Right lobe of liver (tissue), 6 donors: ENCODE measurements at regions not wholly inside any gene's neighbourhood (a gene's known extent, or its start where the extent isn't known, plus 50 kb on each side); places are given as distances from the start of the nearest gene placed in this dataset.

Experiments
- ATAC-seq, 4 donors: fragments of 200-7000 bp; cut with Tn5 transposase; one replicate each; pipeline ENCODE4 v1.9.1; 2020; ENCODE audit warnings: mild to moderate bottlenecking in 4 of 4, moderate library complexity in 4 of 4
- DNase-seq, 3 donors: peaks; one replicate each; pipeline ENCODE4 v3.0.0-alpha.2; 2020
- H3K27ac ChIP-seq, 3 donors: fragments of 200-600 bp; one replicate each; pipeline ENCODE4 v1.8.0; 2022
- H3K27me3 ChIP-seq, 2 donors: fragments of 200-600 bp; one replicate each; pipeline ENCODE4 v1.8.0; 2022
- H3K36me3 ChIP-seq, 4 donors: fragments of 200-600 bp; sonication (generic) in 1 of 4; one replicate each; pipeline versions ENCODE4 v1.5.1 to v1.8.0; 2017 to 2022; ENCODE audit warnings: control low read depth in 1 of 4
- H3K4me1 ChIP-seq, 4 donors: fragments of 200-600 bp; sonication (generic) in 1 of 4; one replicate each; pipeline versions ENCODE4 v1.5.1 to v1.8.0; 2017 to 2022; ENCODE audit warnings: control low read depth in 1 of 4
- H3K4me3 ChIP-seq, 3 donors: fragments of 200-600 bp; one replicate each; pipeline ENCODE4 v1.8.0; 2022
- H3K9me3 ChIP-seq, 4 donors: fragments of 200-600 bp; sonication (generic) in 1 of 4; one replicate each; pipeline versions ENCODE4 v1.5.1 to v1.8.0; 2017 to 2022; ENCODE audit warnings: control low read depth in 1 of 4
- POLR2A ChIP-seq: fragments of 450-650 bp; IDR thresholded peaks from one replicate; pipeline ENCODE4 v1.6.1; 2017; ENCODE audit warnings: antibody characterized with exemption, mild to moderate bottlenecking
- WGBS: methylation state at CpG from one replicate; pipeline ENCODE4 v1.1.6; 2018; ENCODE audit warnings: low coverage, low lambda C conversion rate; ENCODE audit not compliant: insufficient coverage; ENCODE audit errors: missing lambda C conversion rate; 5-methylcytosine and 5-hydroxymethylcytosine counted together
- intact Hi-C, 2 donors: fragments of 100-400 bp; cut with DNase I; formaldehyde crosslinking; loops; one replicate each; pipeline versions ENCODE4 v1.11.2 to v1.14.1; 2022
- TF ChIP-seq, protein P1 (sequence below), 4 donors: fragments of 200-600 bp in 3 of 4; fragments of 450-650 bp in 1 of 4; IDR thresholded peaks; one replicate each; pipeline versions ENCODE4 v1.5.1 to v1.8.0; 2016 to 2022; ENCODE audit warnings: antibody characterized with exemption in 4 of 4, mild to moderate bottlenecking in 2 of 4
- donor health status: DM: no; HTN: yes; CAD: no.
- donor health status: DM: no; HTN: no; CAD: no.
- donor health status: DM: no; HTN: no; CAD: no.
- donor health status: DM: no; HTN: yes; CAD: no.
- donor health status: DM: no; HTN: yes; CAD: no.

GRCh38 chr16:65295527-65295926, 173.7 kb upstream of the CDH11 start:
- TF ChIP-seq, protein P1, sequence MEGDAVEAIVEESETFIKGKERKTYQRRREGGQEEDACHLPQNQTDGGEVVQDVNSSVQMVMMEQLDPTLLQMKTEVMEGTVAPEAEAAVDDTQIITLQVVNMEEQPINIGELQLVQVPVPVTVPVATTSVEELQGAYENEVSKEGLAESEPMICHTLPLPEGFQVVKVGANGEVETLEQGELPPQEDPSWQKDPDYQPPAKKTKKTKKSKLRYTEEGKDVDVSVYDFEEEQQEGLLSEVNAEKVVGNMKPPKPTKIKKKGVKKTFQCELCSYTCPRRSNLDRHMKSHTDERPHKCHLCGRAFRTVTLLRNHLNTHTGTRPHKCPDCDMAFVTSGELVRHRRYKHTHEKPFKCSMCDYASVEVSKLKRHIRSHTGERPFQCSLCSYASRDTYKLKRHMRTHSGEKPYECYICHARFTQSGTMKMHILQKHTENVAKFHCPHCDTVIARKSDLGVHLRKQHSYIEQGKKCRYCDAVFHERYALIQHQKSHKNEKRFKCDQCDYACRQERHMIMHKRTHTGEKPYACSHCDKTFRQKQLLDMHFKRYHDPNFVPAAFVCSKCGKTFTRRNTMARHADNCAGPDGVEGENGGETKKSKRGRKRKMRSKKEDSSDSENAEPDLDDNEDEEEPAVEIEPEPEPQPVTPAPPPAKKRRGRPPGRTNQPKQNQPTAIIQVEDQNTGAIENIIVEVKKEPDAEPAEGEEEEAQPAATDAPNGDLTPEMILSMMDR (IDR thresholded peaks at IDR 0.05), result no peak
- no peak for TF ChIP-seq POLR2A
- no peak for ATAC-seq
- no peak overlapping the region for H3K4me3 ChIP-seq
- no peaks in the 10 kb centered on the region for H3K9me3 ChIP-seq
- no peak overlapping the region for H3K27ac ChIP-seq
- no peaks in the 10 kb centered on the region for H3K27me3 ChIP-seq
- no peak for DNase-seq
- H3K36me3 ChIP-seq, result no peaks in the 10 kb centered on the region
- H3K4me1 ChIP-seq, result no peaks in the 10 kb centered on the region
- intact Hi-C loops, result no loop called here
- WGBS, result 95% methylated on average over 4 of the region's 6 CpGs

DNA sequence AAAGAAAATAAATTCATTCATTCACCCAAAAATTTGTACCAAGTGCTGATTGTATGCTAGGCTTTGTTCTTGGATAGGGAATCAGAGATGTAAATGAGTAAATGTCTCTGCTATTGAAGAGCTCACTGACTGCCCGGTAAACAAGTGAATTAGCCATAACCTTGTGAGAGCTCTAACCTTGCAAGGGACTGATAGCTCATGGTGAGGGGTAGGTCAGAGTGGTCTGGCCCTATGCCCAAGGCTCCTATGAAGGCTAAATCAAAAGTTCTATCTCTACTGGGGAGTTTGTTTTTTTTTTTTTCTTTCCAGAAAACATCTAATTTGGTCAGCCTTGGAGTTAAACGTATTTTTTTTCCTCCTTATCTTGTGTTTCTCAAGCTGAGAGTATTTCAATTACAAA, 172.8 kb upstream of the CDH11 start:
- WGBS, result 42% methylated on average over 1 of the region's 2 CpGs
- H3K4me1 ChIP-seq, result no peaks in the 10 kb centered on the region
- ATAC-seq, result no peak
- TF ChIP-seq POLR2A, result no peak
- TF ChIP-seq, protein P1 (IDR thresholded peaks at IDR 0.05), result no peak
- no peaks in the 10 kb centered on the region for H3K27me3 ChIP-seq
- intact Hi-C loops, result no loop called here
- no peaks in the 10 kb centered on the region for H3K36me3 ChIP-seq
- no peak overlapping the region for H3K4me3 ChIP-seq
- no peak for DNase-seq
- H3K27ac ChIP-seq, result no peak overlapping the region
- no peaks in the 10 kb centered on the region for H3K9me3 ChIP-seq

DNA sequence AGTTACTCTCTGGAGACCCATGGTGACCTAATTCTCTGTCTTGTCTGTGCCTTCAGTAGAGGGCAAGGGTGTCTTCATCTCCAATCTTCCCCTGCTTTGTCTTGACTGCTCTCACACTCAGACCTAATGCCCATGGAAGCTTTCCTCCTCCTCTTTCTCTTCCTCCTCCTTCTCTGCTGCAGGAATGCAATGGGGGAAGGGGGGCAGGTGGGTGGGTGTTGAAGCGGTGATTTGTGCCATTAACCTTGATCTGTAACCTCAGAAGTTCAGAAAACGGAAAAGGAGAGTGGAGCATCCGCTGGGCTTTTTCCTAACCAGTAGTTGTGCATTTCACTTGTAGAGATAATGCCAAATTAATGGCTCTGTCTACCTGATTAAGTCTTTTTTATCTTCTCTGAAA, 172.3 kb upstream of the CDH11 start:
- Histone ChIP-seq H3K27ac (no peak overlapping the region), H3K9me3 (no peaks in the 10 kb centered on the region), H3K36me3 (no peaks in the 10 kb centered on the region), H3K27me3 (no peaks in the 10 kb centered on the region), H3K4me3 (no peak overlapping the region), H3K4me1 (no peaks in the 10 kb centered on the region)
- WGBS, result 38% methylated on average over 3 of the region's 3 CpGs
- DNase-seq (no peak), ATAC-seq (no peak)
- intact Hi-C loops, result no loop called here
- TF ChIP-seq POLR2A, result no peak
- TF ChIP-seq, protein P1 (IDR thresholded peaks at IDR 0.05), result no peak

DNA sequence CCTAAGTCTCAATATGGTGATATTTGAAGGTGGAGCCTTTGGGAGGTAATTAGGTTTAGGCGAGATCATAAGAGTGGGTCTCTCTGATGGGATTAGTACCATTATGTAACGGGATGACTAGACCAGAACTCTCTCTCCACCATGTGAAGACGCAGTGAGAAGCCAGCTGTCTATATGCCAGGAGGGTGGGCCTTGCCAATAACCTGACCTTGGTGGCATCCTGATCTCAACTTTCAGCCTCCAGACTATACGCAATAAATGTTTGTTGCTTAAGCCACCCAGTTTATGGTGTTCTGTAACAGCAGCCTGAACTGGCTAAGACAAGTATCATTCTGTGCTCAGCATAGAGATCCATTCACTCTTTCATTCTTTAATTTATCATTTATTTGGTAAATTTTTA, 167.2 kb upstream of the CDH11 start:
- Histone ChIP-seq H3K9me3 (no peaks in the 10 kb centered on the region), H3K4me1 (no peaks in the 10 kb centered on the region), H3K27ac (no peak overlapping the region), H3K36me3 (no peaks in the 10 kb centered on the region), H3K4me3 (no peak overlapping the region), H3K27me3 (no peaks in the 10 kb centered on the region)
- DNase-seq (no peak), ATAC-seq (no peak)
- intact Hi-C loops, result no loop called here
- 50% methylated on average over 1 of the region's 4 CpGs for WGBS
- no peak for TF ChIP-seq POLR2A
- TF ChIP-seq, protein P1 (IDR thresholded peaks at IDR 0.05), result no peak

- no peak for TF ChIP-seq POLR2A
- TF ChIP-seq, protein P1 (IDR thresholded peaks at IDR 0.05), result no peak
- DNase-seq (no peak), ATAC-seq (no peak)
- H3K9me3 ChIP-seq, result no peaks in the 10 kb centered on the region
- no peak overlapping the region for H3K4me3 ChIP-seq
- intact Hi-C loops, result no loop called here
- no peak overlapping the region for H3K27ac ChIP-seq
- no peaks in the 10 kb centered on the region for H3K27me3 ChIP-seq
- H3K4me1 ChIP-seq, result no peaks in the 10 kb centered on the region
- no peaks in the 10 kb centered on the region for H3K36me3 ChIP-seq
- WGBS, result 31% methylated on average over 2 of the region's 2 CpGs
Observed at GRCh38 chr16:65287307-65287706, 165.4 kb upstream of the CDH11 start.
